ENCODE measurements at regions not wholly inside any gene's neighbourhood (a gene's known extent, or its start where the extent isn't known, plus 50 kb on each side); places are given as distances from the start of the nearest gene placed in this dataset.

- Histone ChIP-seq H3K9me3 (ENCODE audit: control insufficient read depth, insufficient read depth, low read depth, low read length) (no peaks in the 10 kb centered on the region), H3K79me2 (ENCODE audit: control insufficient read depth, insufficient read depth, low read length) (no peaks in the 10 kb centered on the region), H3K9ac (ENCODE audit: insufficient read depth, low read length) (no peak overlapping the region), H2AFZ (ENCODE audit: low read length) (no peak overlapping the region), H3K4me3 (replicated peaks in 1 of 4; ENCODE audit: control extremely low read depth in 1 of 4, insufficient read depth in 1 of 4, low read depth in 3 of 4, low read length in 4 of 4) (no peak overlapping the region), H4K20me1 (ENCODE audit: control insufficient read depth, extremely low read depth, insufficient read depth, low read length) (no peaks in the 10 kb centered on the region), H3K4me1 (ENCODE audit: control insufficient read depth, extremely low read depth, insufficient read depth, low read length) (no peaks in the 10 kb centered on the region), H3K27me3 (ENCODE audit: control insufficient read depth, insufficient read depth, low read length) (no peaks in the 10 kb centered on the region), H3K36me3 (ENCODE audit: control insufficient read depth, insufficient read depth, low read length) (no peaks in the 10 kb centered on the region), H3K27ac (ENCODE audit: insufficient read depth, low read length) (no peak overlapping the region), H3K4me2 (ENCODE audit: extremely low read depth, insufficient read depth, low read length) (no peak overlapping the region)
- TF ChIP-seq EZH2 (IDR thresholded peaks at IDR 0.05; ENCODE audit: low read length, missing control alignments) = no peak
- TF ChIP-seq, protein P1, sequence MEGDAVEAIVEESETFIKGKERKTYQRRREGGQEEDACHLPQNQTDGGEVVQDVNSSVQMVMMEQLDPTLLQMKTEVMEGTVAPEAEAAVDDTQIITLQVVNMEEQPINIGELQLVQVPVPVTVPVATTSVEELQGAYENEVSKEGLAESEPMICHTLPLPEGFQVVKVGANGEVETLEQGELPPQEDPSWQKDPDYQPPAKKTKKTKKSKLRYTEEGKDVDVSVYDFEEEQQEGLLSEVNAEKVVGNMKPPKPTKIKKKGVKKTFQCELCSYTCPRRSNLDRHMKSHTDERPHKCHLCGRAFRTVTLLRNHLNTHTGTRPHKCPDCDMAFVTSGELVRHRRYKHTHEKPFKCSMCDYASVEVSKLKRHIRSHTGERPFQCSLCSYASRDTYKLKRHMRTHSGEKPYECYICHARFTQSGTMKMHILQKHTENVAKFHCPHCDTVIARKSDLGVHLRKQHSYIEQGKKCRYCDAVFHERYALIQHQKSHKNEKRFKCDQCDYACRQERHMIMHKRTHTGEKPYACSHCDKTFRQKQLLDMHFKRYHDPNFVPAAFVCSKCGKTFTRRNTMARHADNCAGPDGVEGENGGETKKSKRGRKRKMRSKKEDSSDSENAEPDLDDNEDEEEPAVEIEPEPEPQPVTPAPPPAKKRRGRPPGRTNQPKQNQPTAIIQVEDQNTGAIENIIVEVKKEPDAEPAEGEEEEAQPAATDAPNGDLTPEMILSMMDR (conservative IDR thresholded peaks at IDR 0.05 in 1 of 2, IDR thresholded peaks at IDR 0.05 in 1 of 2; ENCODE audit: low read depth in 1 of 2, low read length in 2 of 2) = no peak
- DNase-seq (ENCODE audit: low read depth in 2 of 2) = no peak
These were observed 259.6 kb upstream of the TBX3 start for GRCh38 chr12:114943601-114944000.

DNA sequence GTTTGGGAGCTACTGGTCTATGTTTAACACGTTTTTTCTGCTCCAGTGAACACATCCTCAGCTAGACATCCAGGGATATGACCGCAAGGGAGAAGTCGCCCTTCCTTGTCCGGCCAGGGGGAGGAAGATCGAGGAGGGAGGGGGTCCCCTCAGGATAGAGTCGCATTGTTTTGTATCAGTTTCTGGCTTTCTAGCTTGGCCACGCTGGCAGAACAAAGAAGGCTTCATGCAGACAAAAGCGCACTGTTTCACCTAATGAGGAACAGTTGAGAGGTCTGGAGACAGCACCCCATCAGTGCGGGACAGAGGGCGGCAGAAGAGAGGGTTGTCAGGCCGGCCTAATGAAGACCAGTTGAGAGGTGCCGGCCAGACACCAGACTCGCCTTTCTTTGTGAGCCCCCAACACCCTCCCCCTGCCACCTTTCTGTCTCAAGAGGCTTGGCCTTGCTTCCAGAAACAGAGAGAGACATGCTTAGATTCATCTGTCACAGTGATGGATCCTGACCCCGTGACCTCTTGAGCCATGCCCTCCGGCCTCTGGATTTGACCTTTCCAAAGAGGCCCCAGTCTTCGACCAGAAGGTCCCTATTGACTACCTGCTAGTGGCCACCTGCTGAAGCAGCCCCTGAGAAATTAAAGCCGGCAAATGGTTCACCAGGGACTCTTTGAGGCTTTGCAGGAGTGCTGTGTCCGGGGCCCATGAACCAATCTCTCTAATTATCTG lies 254.7 kb upstream of the TBX3 start:
- TF ChIP-seq, protein P1 (conservative IDR thresholded peaks at IDR 0.05 in 1 of 2, IDR thresholded peaks at IDR 0.05 in 1 of 2; ENCODE audit: low read depth in 1 of 2, low read length in 2 of 2) = no peak
- TF ChIP-seq EZH2 (IDR thresholded peaks at IDR 0.05; ENCODE audit: low read length, missing control alignments) = no peak
- H3K9me3 ChIP-seq (ENCODE audit: control insufficient read depth, insufficient read depth, low read depth, low read length) = no peaks in the 10 kb centered on the region
- no peak overlapping the region for H3K9ac ChIP-seq (ENCODE audit: insufficient read depth, low read length)
- no peaks in the 10 kb centered on the region for H3K79me2 ChIP-seq (ENCODE audit: control insufficient read depth, insufficient read depth, low read length)
- H2AFZ ChIP-seq (ENCODE audit: low read length) = no peak overlapping the region
- DNase-seq (ENCODE audit: low read depth in 2 of 2) = no peak
- H3K4me3 ChIP-seq (replicated peaks in 1 of 4; ENCODE audit: control extremely low read depth in 1 of 4, insufficient read depth in 1 of 4, low read depth in 3 of 4, low read length in 4 of 4) = no peak overlapping the region
- no peak overlapping the region for H3K4me2 ChIP-seq (ENCODE audit: extremely low read depth, insufficient read depth, low read length)
- peaks cover 9% of the 10 kb centered on the region for H3K4me1 ChIP-seq (ENCODE audit: control insufficient read depth, extremely low read depth, insufficient read depth, low read length)
- H3K36me3 ChIP-seq (ENCODE audit: control insufficient read depth, insufficient read depth, low read length) = no peaks in the 10 kb centered on the region
- no peak overlapping the region for H3K27ac ChIP-seq (ENCODE audit: insufficient read depth, low read length)
- no peaks in the 10 kb centered on the region for H3K27me3 ChIP-seq (ENCODE audit: control insufficient read depth, insufficient read depth, low read length)
- no peaks in the 10 kb centered on the region for H4K20me1 ChIP-seq (ENCODE audit: control insufficient read depth, extremely low read depth, insufficient read depth, low read length)

DNA sequence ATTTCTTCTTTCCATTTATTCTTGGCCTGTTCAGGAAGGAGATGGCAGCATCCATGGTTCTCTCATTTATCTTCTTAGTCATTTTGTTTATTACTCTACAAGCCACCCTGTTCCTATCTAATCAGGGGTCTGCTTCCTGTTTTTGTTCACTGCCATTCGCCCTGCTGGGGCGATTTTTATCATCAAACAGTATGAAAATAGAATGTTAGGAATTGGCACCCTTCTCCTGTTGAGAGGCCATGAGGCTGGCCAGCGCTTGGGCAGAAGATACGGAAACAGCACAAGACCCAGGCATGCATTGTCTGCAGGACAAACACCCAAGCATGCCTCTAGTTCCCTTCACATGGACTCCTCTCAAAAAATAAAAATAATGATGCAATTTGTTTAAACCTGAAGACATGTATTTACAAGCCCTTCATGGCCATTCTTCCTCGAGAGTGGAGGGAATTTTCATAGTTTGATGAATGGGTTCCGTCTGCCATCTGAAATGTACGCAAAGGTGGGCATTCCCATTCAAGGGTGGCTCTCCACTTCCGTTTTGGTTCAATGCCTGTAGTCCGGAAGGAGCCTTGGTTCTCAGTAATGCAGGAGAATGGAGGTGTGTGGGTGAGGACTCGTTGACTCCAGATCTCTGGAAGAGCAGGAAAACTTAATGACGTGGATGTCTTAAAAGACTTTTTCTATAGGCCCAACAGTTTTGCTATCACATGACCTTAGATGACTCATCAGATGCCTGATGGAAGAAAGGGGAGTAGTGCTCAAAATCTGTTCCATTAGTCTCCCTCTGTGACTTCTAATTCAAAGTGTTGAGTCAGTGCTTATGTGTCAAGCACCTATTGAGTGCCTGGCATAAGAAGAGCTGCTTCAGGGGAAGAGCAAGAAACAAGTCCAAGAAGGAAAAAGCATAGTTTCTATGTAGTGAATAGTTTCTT lies 252.4 kb upstream of the TBX3 start:
- DNase-seq (ENCODE audit: low read depth in 2 of 2) = peak; percentile 44 to 83
- H3K4me2 ChIP-seq (ENCODE audit: extremely low read depth, insufficient read depth, low read length) = no peak overlapping the region
- H3K4me1 ChIP-seq (ENCODE audit: control insufficient read depth, extremely low read depth, insufficient read depth, low read length) = peaks cover 11% of the 10 kb centered on the region
- H3K27me3 ChIP-seq (ENCODE audit: control insufficient read depth, insufficient read depth, low read length) = no peaks in the 10 kb centered on the region
- no peaks in the 10 kb centered on the region for H3K9me3 ChIP-seq (ENCODE audit: control insufficient read depth, insufficient read depth, low read depth, low read length)
- H3K79me2 ChIP-seq (ENCODE audit: control insufficient read depth, insufficient read depth, low read length) = no peaks in the 10 kb centered on the region
- H3K4me3 ChIP-seq (replicated peaks in 1 of 4; ENCODE audit: control extremely low read depth in 1 of 4, insufficient read depth in 1 of 4, low read depth in 3 of 4, low read length in 4 of 4) = no peak overlapping the region
- no peaks in the 10 kb centered on the region for H3K36me3 ChIP-seq (ENCODE audit: control insufficient read depth, insufficient read depth, low read length)
- H3K27ac ChIP-seq (ENCODE audit: insufficient read depth, low read length) = no peak overlapping the region
- no peaks in the 10 kb centered on the region for H4K20me1 ChIP-seq (ENCODE audit: control insufficient read depth, extremely low read depth, insufficient read depth, low read length)
- H2AFZ ChIP-seq (ENCODE audit: low read length) = no peak overlapping the region
- no peak overlapping the region for H3K9ac ChIP-seq (ENCODE audit: insufficient read depth, low read length)
- no peak for TF ChIP-seq EZH2 (IDR thresholded peaks at IDR 0.05; ENCODE audit: low read length, missing control alignments)
- TF ChIP-seq, protein P1 (conservative IDR thresholded peaks at IDR 0.05 in 1 of 2, IDR thresholded peaks at IDR 0.05 in 1 of 2; ENCODE audit: low read depth in 1 of 2, low read length in 2 of 2) = no peak

Measured in fibroblast of lung (primary cell).